ENCODE measurements at regions not wholly inside any gene's neighbourhood (a gene's known extent, or its start where the extent isn't known, plus 50 kb on each side); places are given as distances from the start of the nearest gene placed in this dataset.

DNA sequence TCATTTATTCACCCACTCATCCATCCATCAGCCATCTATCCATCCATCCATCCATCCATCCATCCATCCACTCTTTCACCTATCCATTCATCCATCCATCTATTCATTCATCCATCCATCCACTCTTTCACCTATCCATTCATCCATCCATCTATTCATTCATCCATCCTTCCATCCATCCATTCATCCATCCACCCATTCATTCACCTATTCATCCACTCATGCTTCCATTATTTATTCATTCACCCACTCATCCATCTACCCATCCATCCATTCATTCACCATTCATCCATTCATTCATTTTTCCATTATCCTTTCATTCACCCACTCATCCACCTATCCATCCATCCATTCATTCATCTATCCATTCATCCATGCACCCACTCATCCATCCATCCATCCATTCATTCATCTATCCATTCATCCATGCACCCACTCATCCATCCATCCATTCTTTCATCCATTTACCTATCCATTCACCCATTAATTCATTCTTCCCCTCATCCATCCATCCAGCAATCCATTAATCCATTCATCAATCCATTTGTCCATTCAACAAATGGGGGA lies 360.9 kb downstream of the ADGRD1 start:
- no peak for DNase-seq (ENCODE audit: low spot score)
- TF ChIP-seq CTCF (IDR thresholded peaks at IDR 0.05; ENCODE audit: poor library complexity) (no peak), EZH2phosphoT487 (IDR thresholded peaks at IDR 0.05; ENCODE audit: low read depth, severe bottlenecking, unreplicated experiment) (no peak), EZH2 (IDR thresholded peaks at IDR 0.05; ENCODE audit: borderline replicate concordance) (no peak)

DNA sequence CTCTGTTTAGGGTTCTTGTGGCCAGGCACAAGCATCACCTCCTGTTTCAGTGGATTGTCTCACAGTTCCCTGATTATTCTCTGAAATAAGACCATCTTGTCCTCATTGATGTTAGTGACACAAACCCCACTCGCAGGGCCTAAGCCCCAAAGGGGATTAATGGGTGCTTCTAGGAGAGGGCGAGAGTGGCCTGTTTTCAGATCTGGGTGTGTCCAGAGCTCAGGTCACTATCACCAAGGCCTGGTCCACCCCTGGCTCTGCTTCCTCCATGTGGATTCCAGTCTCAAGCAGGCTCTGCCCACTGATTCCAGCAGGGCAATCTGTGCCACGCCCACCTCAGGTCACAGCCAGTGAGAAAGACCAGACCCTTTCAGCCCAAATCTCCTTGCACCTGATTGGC lies 361.9 kb downstream of the ADGRD1 start:
- H3K27ac ChIP-seq: no peak overlapping the region
- no peak for DNase-seq (ENCODE audit: low spot score)
- no peaks in the 10 kb centered on the region for H4K20me1 ChIP-seq (ENCODE audit: insufficient read depth, poor library complexity, severe bottlenecking)
- no peak overlapping the region for H2AFZ ChIP-seq
- H3K9me2 ChIP-seq (replicated peaks; ENCODE audit: insufficient read depth): no peaks in the 10 kb centered on the region
- WGBS (ENCODE audit: low lambda C conversion rate, missing lambda C conversion rate): 80% methylated on average over 3 of the region's 3 CpGs
- peaks cover 7% of the 10 kb centered on the region for H3K27me3 ChIP-seq
- H3K79me2 ChIP-seq: no peaks in the 10 kb centered on the region
- peaks cover 7% of the 10 kb centered on the region for H3K9me3 ChIP-seq (ENCODE audit: low read depth)
- no peak overlapping the region for H3K4me2 ChIP-seq
- no peaks in the 10 kb centered on the region for H3K4me1 ChIP-seq (ENCODE audit: insufficient read depth)
- TF ChIP-seq EZH2phosphoT487 (IDR thresholded peaks at IDR 0.05; ENCODE audit: low read depth, severe bottlenecking, unreplicated experiment) (no peak), CTCF (IDR thresholded peaks at IDR 0.05; ENCODE audit: poor library complexity) (no peak), EZH2 (IDR thresholded peaks at IDR 0.05; ENCODE audit: borderline replicate concordance) (no peak)
- no peaks in the 10 kb centered on the region for H3K36me3 ChIP-seq (replicated peaks; ENCODE audit: insufficient read depth, low read depth)
- no peak overlapping the region for H3K4me3 ChIP-seq

More for the DNA sequence above, 360.9 kb downstream of the ADGRD1 start:
- Histone ChIP-seq H2AFZ (no peak overlapping the region), H3K4me3 (no peak overlapping the region), H3K27me3 (peaks cover 13% of the 10 kb centered on the region), H4K20me1 (ENCODE audit: insufficient read depth, poor library complexity, severe bottlenecking) (no peaks in the 10 kb centered on the region), H3K79me2 (no peaks in the 10 kb centered on the region), H3K4me2 (no peak overlapping the region), H3K36me3 (replicated peaks; ENCODE audit: insufficient read depth, low read depth) (no peaks in the 10 kb centered on the region), H3K27ac (no peak overlapping the region), H3K4me1 (ENCODE audit: insufficient read depth) (no peaks in the 10 kb centered on the region), H3K9me3 (ENCODE audit: low read depth) (no peaks in the 10 kb centered on the region), H3K9me2 (replicated peaks; ENCODE audit: insufficient read depth) (no peaks in the 10 kb centered on the region)

DNA sequence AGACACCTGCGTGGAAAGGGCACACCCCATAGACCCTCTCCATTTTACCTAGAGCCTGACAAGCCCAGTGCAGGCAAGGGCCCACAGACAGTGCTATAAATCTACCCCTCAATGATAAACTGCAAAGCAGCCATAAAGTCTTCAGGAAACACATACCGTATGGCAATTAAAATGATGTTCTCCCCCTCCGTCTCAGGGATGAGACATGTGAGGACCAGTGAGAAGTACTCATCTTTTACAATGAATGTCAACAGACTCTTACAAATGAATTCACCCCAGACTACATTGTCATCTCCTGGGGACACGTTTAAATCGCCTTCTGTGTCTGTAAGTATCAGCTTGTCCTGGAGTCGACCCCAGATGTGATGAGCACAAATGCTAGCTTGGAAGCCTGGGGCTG lies 362.7 kb downstream of the ADGRD1 start:
- Histone ChIP-seq H3K4me1 (ENCODE audit: insufficient read depth) (no peaks in the 10 kb centered on the region), H3K27ac (no peak overlapping the region)
- 76% methylated on average over 6 of the region's 6 CpGs for WGBS (ENCODE audit: low lambda C conversion rate, missing lambda C conversion rate)

More for the DNA sequence above, 362.7 kb downstream of the ADGRD1 start:
- Histone ChIP-seq H3K4me2 (no peak overlapping the region), H3K9me3 (ENCODE audit: low read depth) (peaks cover 7% of the 10 kb centered on the region), H3K27me3 (peaks cover 7% of the 10 kb centered on the region), H3K36me3 (replicated peaks; ENCODE audit: insufficient read depth, low read depth) (no peaks in the 10 kb centered on the region), H3K79me2 (no peaks in the 10 kb centered on the region), H3K4me3 (no peak overlapping the region), H2AFZ (no peak overlapping the region), H4K20me1 (ENCODE audit: insufficient read depth, poor library complexity, severe bottlenecking) (no peaks in the 10 kb centered on the region), H3K9me2 (replicated peaks; ENCODE audit: insufficient read depth) (no peaks in the 10 kb centered on the region)
- DNase-seq (ENCODE audit: low spot score): no peak
- no peak for TF ChIP-seq CTCF (IDR thresholded peaks at IDR 0.05; ENCODE audit: poor library complexity)
- TF ChIP-seq EZH2phosphoT487 (IDR thresholded peaks at IDR 0.05; ENCODE audit: low read depth, severe bottlenecking, unreplicated experiment): no peak
- TF ChIP-seq EZH2 (IDR thresholded peaks at IDR 0.05; ENCODE audit: borderline replicate concordance): no peak
